Glutamatergic neuron (in vitro differentiated cells): ENCODE measurements at regions not wholly inside any gene's neighbourhood (a gene's known extent, or its start where the extent isn't known, plus 50 kb on each side); places are given as distances from the start of the nearest gene placed in this dataset.

Source experiments
- DNase-seq: peaks from one replicate; pipeline ENCODE4 v3.0.0; 2022
- H3K27ac Mint-ChIP-seq: one replicate; pipeline ENCODE4 v1.8.0; 2020; ENCODE audit warnings: mild to moderate bottlenecking, mixed read lengths, inconsistent platforms; ENCODE audit not compliant: unreplicated experiment
- H3K27me3 Mint-ChIP-seq: one replicate; pipeline ENCODE4 v1.8.0; 2020; ENCODE audit warnings: mild to moderate bottlenecking, moderate library complexity, mixed read lengths, inconsistent platforms; ENCODE audit not compliant: unreplicated experiment
- H3K36me3 Mint-ChIP-seq: one replicate; pipeline ENCODE4 v1.8.0; 2020; ENCODE audit warnings: mild to moderate bottlenecking, mixed read lengths, inconsistent platforms; ENCODE audit not compliant: unreplicated experiment
- H3K4me1 Mint-ChIP-seq: one replicate; pipeline ENCODE4 v1.8.0; 2020; ENCODE audit warnings: mild to moderate bottlenecking, low read depth, mixed read lengths, inconsistent platforms; ENCODE audit not compliant: unreplicated experiment
- H3K4me3 Mint-ChIP-seq: one replicate; pipeline ENCODE4 v1.8.0; 2020; ENCODE audit warnings: mild to moderate bottlenecking, mixed read lengths, inconsistent platforms; ENCODE audit not compliant: unreplicated experiment
- H3K9me3 Mint-ChIP-seq: one replicate; pipeline ENCODE4 v1.8.0; 2020; ENCODE audit warnings: mild to moderate bottlenecking, moderate library complexity, mixed read lengths, inconsistent platforms; ENCODE audit not compliant: unreplicated experiment
- TF ChIP-seq, protein P1 (sequence below): fragments of 200-600 bp; sonication (generic); IDR thresholded peaks from one replicate; pipeline ENCODE4 v1.5.0; 2021; ENCODE audit not compliant: partially characterized antibody, unreplicated experiment

DNA sequence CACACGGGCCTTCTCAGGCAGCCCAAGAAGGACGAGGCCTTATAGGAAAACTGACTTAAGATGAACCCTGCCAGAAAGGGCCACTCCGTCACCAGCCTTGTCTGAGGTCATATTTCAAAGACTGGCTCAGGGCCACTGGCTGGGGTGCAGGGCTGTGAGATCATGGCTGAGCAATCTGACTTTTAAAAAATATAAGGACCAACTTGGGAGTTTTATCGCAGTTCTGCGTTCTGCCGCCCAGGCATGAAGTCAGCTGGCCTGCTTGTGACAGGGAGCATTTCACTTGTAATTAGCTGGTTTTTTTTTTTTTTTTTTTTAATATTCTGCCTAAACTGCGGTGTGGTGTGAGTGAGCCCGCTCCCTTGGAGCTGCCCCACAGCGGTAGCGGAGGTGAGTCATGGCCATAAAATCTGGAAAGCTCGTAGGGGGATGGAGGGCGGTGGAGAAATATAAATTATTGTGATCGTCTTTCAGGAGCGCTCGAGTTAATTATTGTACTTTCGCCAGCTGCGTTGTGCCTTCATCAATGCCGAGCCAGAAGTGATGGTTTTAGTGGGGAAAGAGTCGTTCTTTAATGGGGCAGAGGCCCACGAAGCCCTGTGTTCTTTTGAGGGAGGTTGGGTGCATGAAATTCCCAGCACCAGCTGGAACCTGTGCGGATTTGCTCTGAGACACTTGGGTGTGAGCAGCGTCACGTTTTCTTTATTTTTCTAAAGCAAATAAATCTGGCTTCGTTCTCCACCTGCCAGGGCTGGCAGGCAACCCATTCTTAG is 231.9 kb downstream of the C12orf75 start:
- Mint-ChIP-seq H3K27me3 (peaks cover 2% of the 10 kb centered on the region), H3K27ac (no peak overlapping the region), H3K4me1 (no peaks in the 10 kb centered on the region), H3K4me3 (no peak overlapping the region), H3K9me3 (no peaks in the 10 kb centered on the region), H3K36me3 (peaks cover 1% of the 10 kb centered on the region)
- no peak for DNase-seq
- TF ChIP-seq, protein P1, sequence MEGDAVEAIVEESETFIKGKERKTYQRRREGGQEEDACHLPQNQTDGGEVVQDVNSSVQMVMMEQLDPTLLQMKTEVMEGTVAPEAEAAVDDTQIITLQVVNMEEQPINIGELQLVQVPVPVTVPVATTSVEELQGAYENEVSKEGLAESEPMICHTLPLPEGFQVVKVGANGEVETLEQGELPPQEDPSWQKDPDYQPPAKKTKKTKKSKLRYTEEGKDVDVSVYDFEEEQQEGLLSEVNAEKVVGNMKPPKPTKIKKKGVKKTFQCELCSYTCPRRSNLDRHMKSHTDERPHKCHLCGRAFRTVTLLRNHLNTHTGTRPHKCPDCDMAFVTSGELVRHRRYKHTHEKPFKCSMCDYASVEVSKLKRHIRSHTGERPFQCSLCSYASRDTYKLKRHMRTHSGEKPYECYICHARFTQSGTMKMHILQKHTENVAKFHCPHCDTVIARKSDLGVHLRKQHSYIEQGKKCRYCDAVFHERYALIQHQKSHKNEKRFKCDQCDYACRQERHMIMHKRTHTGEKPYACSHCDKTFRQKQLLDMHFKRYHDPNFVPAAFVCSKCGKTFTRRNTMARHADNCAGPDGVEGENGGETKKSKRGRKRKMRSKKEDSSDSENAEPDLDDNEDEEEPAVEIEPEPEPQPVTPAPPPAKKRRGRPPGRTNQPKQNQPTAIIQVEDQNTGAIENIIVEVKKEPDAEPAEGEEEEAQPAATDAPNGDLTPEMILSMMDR: no peak

DNA sequence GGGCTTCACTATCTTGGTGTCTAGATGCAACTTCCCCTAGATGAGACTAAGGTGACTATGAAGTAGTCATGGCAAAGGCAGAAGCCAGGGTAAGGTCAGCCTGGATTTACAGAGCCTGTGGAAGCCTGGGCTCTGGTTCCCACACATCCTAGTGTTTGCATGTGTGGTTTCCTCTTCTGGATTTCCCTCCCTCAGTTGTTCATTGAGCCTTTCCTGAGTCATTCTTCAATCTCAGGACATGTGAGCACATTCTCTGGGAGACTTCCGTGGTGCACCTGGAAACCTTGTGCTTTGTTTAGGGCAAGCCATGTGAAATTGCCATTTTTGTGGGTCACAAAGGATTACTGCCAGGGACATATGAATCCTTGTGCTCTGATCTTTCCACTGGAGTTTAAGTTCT is 236.6 kb downstream of the C12orf75 start:
- peaks cover 4% of the 10 kb centered on the region for H3K36me3 Mint-ChIP-seq
- H3K27me3 Mint-ChIP-seq: peaks cover 2% of the 10 kb centered on the region
- DNase-seq: no peak
- H3K9me3 Mint-ChIP-seq: no peaks in the 10 kb centered on the region
- no peak overlapping the region for H3K27ac Mint-ChIP-seq
- no peaks in the 10 kb centered on the region for H3K4me1 Mint-ChIP-seq
- TF ChIP-seq, protein P1: no peak
- no peak overlapping the region for H3K4me3 Mint-ChIP-seq

DNA sequence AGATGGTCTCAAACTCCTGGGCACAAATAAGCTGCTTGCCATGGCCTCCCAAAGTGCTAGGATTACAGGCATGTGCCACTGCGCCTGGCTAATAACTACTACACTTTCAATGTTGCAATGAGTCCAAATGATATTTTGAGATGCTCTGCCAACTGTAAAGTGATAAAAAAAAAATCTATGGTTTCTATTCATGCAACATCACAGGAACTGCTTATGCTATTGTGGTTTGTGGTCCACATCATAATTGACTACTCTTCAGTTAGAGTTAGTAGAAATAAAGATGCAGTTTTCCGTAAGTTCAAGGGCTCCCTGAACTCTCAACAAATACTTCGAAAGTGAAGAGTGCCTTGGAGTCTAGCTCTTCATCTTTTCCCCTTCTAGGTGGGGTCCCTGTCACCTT is 239.4 kb downstream of the C12orf75 start:
- no peaks in the 10 kb centered on the region for H3K4me1 Mint-ChIP-seq
- DNase-seq: no peak
- no peaks in the 10 kb centered on the region for H3K9me3 Mint-ChIP-seq
- no peak overlapping the region for H3K27ac Mint-ChIP-seq
- no peaks in the 10 kb centered on the region for H3K27me3 Mint-ChIP-seq
- TF ChIP-seq, protein P1: no peak
- H3K36me3 Mint-ChIP-seq: peaks cover 4% of the 10 kb centered on the region
- H3K4me3 Mint-ChIP-seq: no peak overlapping the region

DNA sequence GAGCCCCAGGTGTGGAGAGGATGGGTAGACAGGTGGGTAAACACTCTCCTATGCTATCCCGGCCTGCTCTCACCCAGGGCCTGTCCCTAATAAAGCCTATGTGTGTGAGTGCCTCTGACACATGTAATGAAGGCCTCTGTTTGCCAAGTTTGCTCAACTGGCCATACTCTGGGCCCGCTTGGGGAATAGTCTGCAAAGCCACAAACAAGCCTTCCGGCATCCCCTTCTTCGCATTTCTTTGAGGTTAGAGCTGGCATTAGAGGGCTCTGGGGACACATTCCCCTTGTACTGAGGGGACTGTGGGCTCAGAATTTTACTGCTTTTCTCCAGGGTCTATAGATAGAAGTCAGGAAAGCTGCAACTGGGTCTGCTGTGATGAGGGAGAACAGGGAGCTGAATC is 240.5 kb downstream of the C12orf75 start:
- Mint-ChIP-seq H3K4me1 (no peaks in the 10 kb centered on the region), H3K9me3 (no peaks in the 10 kb centered on the region), H3K36me3 (peaks cover 4% of the 10 kb centered on the region), H3K27ac (no peak overlapping the region), H3K4me3 (no peak overlapping the region), H3K27me3 (no peaks in the 10 kb centered on the region)
- DNase-seq: no peak
- TF ChIP-seq, protein P1: no peak

DNA sequence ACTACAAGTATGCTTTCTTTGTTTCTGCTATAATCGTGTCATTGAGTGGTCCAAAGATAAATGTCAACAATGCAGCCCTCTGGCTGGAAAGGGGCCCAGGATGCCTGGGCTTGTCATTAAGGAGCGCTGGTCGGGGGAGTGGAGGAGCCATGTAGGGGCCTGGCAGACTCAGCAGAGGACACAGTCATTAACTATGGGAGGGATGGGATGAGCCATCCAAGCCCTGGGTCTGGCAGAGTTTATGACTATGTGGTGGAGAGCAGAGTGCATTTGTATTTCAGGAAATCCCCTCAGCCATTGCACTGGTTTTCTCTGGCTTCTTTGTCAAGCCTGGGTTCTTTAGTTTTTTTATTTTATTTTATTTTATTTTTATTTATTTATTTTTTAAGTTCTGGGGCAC is 243.1 kb downstream of the C12orf75 start:
- no peak overlapping the region for H3K27ac Mint-ChIP-seq
- no peaks in the 10 kb centered on the region for H3K27me3 Mint-ChIP-seq
- no peaks in the 10 kb centered on the region for H3K36me3 Mint-ChIP-seq
- TF ChIP-seq, protein P1: no peak
- no peaks in the 10 kb centered on the region for H3K4me1 Mint-ChIP-seq
- DNase-seq: no peak
- H3K4me3 Mint-ChIP-seq: no peak overlapping the region
- no peaks in the 10 kb centered on the region for H3K9me3 Mint-ChIP-seq
